NCI-H1694 treated with DMSO at 0.1 percent for 48 hours (cell line): ENCODE measurements at regions not wholly inside any gene's neighbourhood (a gene's known extent, or its start where the extent isn't known, plus 50 kb on each side); places are given as distances from the start of the nearest gene placed in this dataset.

Source experiments
- DNase-seq: peaks from one replicate; lab custom pipeline; 2025; lab: John Stamatoyannopoulos, UW

DNA sequence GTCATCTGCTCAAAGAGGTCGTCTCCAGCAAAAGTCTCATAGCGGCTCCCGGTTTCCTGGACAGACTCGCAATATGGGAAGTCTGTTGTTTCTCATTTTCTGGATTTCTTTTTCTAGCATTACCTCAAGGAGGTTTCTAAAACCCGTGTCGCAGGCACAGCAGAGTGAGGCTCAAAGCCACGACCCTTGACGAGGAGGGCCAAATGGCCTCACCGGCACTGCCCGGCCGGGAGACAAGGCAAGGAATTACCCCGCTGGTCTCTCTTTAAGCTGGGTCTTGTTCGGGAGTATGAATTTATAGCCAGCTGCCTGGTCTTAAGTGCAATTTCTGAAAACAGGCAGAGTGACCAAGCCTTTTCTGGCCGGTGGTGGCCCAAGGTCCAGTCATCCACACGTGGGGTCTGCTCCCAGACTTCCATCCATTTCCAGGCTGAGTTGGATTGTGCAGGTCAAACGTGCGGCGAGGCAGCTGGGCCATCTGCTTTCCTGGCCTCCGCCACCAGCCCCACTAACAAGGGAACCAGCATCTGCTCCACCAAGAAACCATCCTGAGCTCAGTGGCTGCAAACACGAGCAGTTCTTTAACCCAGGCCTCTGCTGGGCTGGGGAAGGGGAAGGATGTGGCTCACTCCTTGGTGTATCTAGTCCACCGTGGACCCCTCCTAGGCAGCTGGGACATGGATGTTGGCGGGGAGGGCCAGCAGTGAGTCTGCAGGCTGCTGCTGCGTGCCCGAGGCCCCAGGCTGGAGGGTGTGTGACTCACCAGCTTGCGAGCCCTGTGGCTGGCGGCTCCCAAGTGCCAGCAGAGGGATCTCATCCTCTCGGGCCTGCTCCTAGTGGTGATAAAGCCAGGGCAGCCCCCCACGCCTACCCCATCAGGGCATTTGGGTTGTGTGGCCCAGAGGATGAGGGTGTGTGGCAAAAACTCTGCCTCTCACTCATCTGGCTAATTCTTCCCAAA, 55.6 kb upstream of the COL5A1 start:
- peak; percentile 57 for DNase-seq

DNA sequence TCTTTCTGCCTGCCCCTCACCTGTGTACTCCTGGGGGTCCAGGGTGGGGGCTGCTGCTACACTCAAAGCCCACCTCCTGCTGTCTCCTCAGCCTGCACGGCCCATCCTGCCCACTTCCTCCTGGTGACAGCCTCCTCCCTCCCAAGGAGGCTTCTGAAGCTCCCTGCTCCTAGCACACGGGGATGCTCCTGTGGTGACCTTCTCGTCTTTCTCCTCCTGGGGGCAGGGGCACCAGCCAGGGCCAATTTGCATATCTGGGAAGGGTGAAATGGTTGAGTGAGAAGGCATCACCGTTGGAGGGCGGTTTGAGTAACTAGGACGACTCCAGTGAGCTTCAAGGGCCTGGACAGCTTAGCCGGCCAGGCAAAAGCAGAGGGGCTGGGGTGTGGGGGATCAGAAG, 51.9 kb upstream of the COL5A1 start:
- no peak for DNase-seq

DNA sequence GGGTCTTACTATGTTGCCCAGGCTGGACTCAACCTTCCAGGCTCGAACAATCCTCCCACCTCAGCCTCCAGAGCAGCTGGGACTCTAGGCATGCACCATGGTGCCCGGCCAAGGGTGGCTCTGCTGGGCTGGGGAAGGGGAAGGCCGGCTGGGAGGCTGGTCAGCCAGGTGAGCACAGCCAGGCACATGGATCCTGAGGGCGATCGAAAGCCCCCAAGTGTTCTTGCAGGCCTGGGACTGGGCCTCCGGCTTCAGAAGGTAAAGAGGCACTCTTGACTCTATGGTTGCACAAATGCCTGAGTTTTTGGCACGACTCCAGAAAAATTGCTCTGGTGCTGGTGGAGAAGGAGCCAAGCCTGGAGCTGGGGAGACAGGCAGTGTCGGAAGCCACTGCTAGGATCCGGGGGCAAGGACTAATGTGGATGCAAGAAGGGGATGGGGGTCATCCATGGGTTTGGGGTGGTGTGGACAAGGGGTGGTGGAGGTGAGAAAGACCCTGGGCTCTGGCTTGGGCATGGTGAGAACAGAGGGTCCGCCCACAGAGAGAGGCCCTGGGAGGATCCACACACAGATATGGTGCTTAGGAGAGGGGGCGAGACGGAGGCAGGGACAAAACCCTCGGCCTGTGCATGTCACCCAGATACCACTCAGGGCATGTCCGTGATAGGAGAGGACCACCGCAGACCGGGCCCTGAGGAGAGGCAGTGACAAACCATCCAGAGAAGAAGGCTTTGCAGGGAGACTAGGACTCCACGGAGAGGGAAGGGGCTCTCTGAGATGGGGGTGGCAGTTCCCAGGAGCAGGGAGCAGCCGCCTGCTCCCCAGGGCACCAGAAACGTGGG, 51.1 kb upstream of the COL5A1 start:
- DNase-seq = no peak

DNA sequence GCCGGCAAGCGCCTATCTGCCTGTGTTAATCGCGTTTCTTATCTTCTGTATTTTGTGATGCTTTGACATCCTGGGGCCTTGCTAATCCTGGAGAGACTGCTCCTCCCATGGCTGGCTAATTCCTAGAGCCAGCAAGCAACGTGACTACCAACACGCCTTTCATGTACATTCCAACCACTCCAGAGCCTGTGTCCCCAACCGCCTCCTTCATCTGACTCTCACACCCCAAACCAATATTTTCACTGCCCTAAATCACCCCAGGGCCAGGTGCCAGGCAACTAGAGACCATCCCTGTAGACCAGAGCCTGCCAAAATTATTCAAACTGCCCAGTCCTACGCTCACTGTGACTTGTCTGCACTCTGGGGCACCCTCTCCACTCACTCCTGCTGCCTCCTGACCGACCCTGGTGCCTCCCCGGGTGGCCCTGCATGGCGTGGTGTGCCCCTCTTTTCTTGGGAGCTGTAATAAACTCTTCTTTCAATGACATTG, 50.5 kb upstream of the COL5A1 start:
- DNase-seq = no peak

DNA sequence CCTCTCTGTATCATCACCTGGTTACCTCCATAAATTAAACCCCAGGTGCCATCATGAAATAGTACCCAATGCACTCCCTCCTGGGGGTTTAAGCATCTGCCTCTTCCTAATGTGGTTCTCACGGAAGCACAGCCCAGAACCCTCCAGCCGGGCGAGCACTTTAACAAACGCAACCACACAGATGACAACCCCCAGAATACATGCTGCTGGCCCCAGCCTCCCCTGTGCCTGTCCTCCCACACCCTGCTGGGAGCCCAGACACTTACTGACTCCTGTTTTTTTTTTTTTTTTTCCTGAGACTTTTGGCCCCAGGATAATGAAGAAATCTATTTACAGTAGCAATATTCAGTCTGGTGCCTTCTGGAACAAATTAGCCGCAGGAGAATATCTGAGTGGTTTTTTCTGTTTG, 50.0 kb upstream of the COL5A1 start:
- DNase-seq = no peak
